Right lobe of liver (tissue), 6 donors: ENCODE measurements at regions not wholly inside any gene's neighbourhood (a gene's known extent, or its start where the extent isn't known, plus 50 kb on each side); places are given as distances from the start of the nearest gene placed in this dataset.

Source experiments
- ATAC-seq, 4 donors: fragments of 200-7000 bp; cut with Tn5 transposase; one replicate each; pipeline ENCODE4 v1.9.1; 2020; ENCODE audit warnings: mild to moderate bottlenecking in 4 of 4, moderate library complexity in 4 of 4
- DNase-seq, 3 donors: peaks; one replicate each; pipeline ENCODE4 v3.0.0-alpha.2; 2020
- H3K27ac ChIP-seq, 3 donors: fragments of 200-600 bp; one replicate each; pipeline ENCODE4 v1.8.0; 2022
- H3K27me3 ChIP-seq, 2 donors: fragments of 200-600 bp; one replicate each; pipeline ENCODE4 v1.8.0; 2022
- H3K36me3 ChIP-seq, 4 donors: fragments of 200-600 bp; sonication (generic) in 1 of 4; one replicate each; pipeline versions ENCODE4 v1.5.1 to v1.8.0; 2017 to 2022; ENCODE audit warnings: control low read depth in 1 of 4
- H3K4me1 ChIP-seq, 4 donors: fragments of 200-600 bp; sonication (generic) in 1 of 4; one replicate each; pipeline versions ENCODE4 v1.5.1 to v1.8.0; 2017 to 2022; ENCODE audit warnings: control low read depth in 1 of 4
- H3K4me3 ChIP-seq, 3 donors: fragments of 200-600 bp; one replicate each; pipeline ENCODE4 v1.8.0; 2022
- H3K9me3 ChIP-seq, 4 donors: fragments of 200-600 bp; sonication (generic) in 1 of 4; one replicate each; pipeline versions ENCODE4 v1.5.1 to v1.8.0; 2017 to 2022; ENCODE audit warnings: control low read depth in 1 of 4
- CTCF ChIP-seq, 4 donors: fragments of 200-600 bp in 3 of 4; fragments of 450-650 bp in 1 of 4; IDR thresholded peaks; one replicate each; pipeline versions ENCODE4 v1.5.1 to v1.8.0; 2016 to 2022; ENCODE audit warnings: antibody characterized with exemption in 4 of 4, mild to moderate bottlenecking in 2 of 4
- POLR2A ChIP-seq: fragments of 450-650 bp; IDR thresholded peaks from one replicate; pipeline ENCODE4 v1.6.1; 2017; ENCODE audit warnings: antibody characterized with exemption, mild to moderate bottlenecking
- WGBS: methylation state at CpG from one replicate; pipeline ENCODE4 v1.1.6; 2018; ENCODE audit warnings: low coverage, low lambda C conversion rate; ENCODE audit not compliant: insufficient coverage; ENCODE audit errors: missing lambda C conversion rate; 5-methylcytosine and 5-hydroxymethylcytosine counted together
- intact Hi-C, 2 donors: fragments of 100-400 bp; cut with DNase I; formaldehyde crosslinking; loops; one replicate each; pipeline versions ENCODE4 v1.11.2 to v1.14.1; 2022
- donor health status: DM: no; HTN: yes; CAD: no.
- donor health status: DM: no; HTN: no; CAD: no.
- donor health status: DM: no; HTN: no; CAD: no.
- donor health status: DM: no; HTN: yes; CAD: no.
- donor health status: DM: no; HTN: yes; CAD: no.

GRCh38 chr10:10010397-10010796 is 1007.3 kb upstream of the CELF2 start:
- ATAC-seq (no peak), DNase-seq (no peak)
- H3K4me1 ChIP-seq = no peaks in the 10 kb centered on the region
- no peak overlapping the region for H3K4me3 ChIP-seq
- 43% methylated on average over 2 of the region's 2 CpGs for WGBS
- no peaks in the 10 kb centered on the region for H3K27me3 ChIP-seq
- no peaks in the 10 kb centered on the region for H3K9me3 ChIP-seq
- no peak overlapping the region for H3K27ac ChIP-seq
- TF ChIP-seq POLR2A = no peak
- no peak for TF ChIP-seq CTCF (IDR thresholded peaks at IDR 0.05)
- intact Hi-C loops = no loop called here
- no peaks in the 10 kb centered on the region for H3K36me3 ChIP-seq

GRCh38 chr10:10014846-10015245 is 1002.8 kb upstream of the CELF2 start:
- intact Hi-C loops = no loop called here
- TF ChIP-seq CTCF (IDR thresholded peaks at IDR 0.05) (no peak), POLR2A (no peak)
- H3K27ac ChIP-seq = no peak overlapping the region
- H3K4me1 ChIP-seq = no peaks in the 10 kb centered on the region
- H3K27me3 ChIP-seq = no peaks in the 10 kb centered on the region
- H3K36me3 ChIP-seq = no peaks in the 10 kb centered on the region
- H3K4me3 ChIP-seq = no peak overlapping the region
- DNase-seq = no peak
- H3K9me3 ChIP-seq = no peaks in the 10 kb centered on the region
- 50% methylated on average over 1 of the region's 1 CpG for WGBS
- ATAC-seq = no peak

GRCh38 chr10:10017716-10018115 is 1000.0 kb upstream of the CELF2 start:
- Histone ChIP-seq H3K27ac (no peak overlapping the region), H3K9me3 (no peaks in the 10 kb centered on the region), H3K36me3 (no peaks in the 10 kb centered on the region), H3K27me3 (no peaks in the 10 kb centered on the region), H3K4me3 (no peak overlapping the region), H3K4me1 (no peaks in the 10 kb centered on the region)
- TF ChIP-seq POLR2A (no peak), CTCF (IDR thresholded peaks at IDR 0.05) (no peak)
- DNase-seq = no peak
- ATAC-seq = no peak
- 50% methylated on average over 4 of the region's 5 CpGs for WGBS
- intact Hi-C loops = no loop called here

DNA sequence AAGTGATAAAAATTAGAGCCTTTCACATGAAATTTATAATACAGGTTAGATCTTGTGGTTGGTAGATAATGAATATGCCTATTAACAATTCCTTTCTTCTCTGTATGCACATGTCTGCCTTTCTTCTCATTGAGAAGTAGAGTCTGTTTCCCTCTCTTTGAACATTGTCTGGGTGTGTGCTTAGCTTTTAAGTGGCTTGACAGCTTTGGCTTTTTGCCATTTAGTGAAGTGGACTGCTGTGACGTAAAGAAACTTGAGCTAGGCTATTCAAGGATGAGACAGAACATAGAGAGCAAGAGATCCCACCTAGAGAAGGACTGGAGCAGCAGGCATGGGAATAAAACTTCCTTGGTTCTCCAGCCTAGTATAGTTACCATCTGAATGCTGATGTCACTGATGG is 996.7 kb upstream of the CELF2 start:
- H3K4me3 ChIP-seq = no peak overlapping the region
- DNase-seq (no peak), ATAC-seq (no peak)
- H3K27me3 ChIP-seq = no peaks in the 10 kb centered on the region
- no peaks in the 10 kb centered on the region for H3K4me1 ChIP-seq
- TF ChIP-seq CTCF (IDR thresholded peaks at IDR 0.05) = no peak
- no peak overlapping the region for H3K27ac ChIP-seq
- no peaks in the 10 kb centered on the region for H3K9me3 ChIP-seq
- intact Hi-C loops = no loop called here
- H3K36me3 ChIP-seq = no peaks in the 10 kb centered on the region
- 21% methylated on average over 1 of the region's 1 CpG for WGBS

GRCh38 chr10:10032991-10033390 is 984.7 kb upstream of the CELF2 start:
- 43% methylated on average over 2 of the region's 2 CpGs for WGBS
- Histone ChIP-seq H3K4me3 (no peak overlapping the region), H3K9me3 (no peaks in the 10 kb centered on the region), H3K4me1 (no peaks in the 10 kb centered on the region), H3K36me3 (no peaks in the 10 kb centered on the region), H3K27me3 (no peaks in the 10 kb centered on the region), H3K27ac (no peak overlapping the region)
- no peak for ATAC-seq
- intact Hi-C loops = no loop called here
- no peak for DNase-seq
- TF ChIP-seq POLR2A = no peak
- no peak for TF ChIP-seq CTCF (IDR thresholded peaks at IDR 0.05)
